ENCODE measurements at regions not wholly inside any gene's neighbourhood (a gene's known extent, or its start where the extent isn't known, plus 50 kb on each side); places are given as distances from the start of the nearest gene placed in this dataset.

GRCh38 chr7:22066522-22066921 is 120.8 kb upstream of the CDCA7L start:
- Histone ChIP-seq H3K27ac (no peak overlapping the region), H3K4me1 (no peaks in the 10 kb centered on the region), H3K27me3 (replicated peaks in 1 of 7) (peaks cover 0 to 16% (median 0%) of the 10 kb centered on the region in 7 donors), H3K9me3 (no peaks in the 10 kb centered on the region), H3K36me3 (no peaks in the 10 kb centered on the region), H3K4me3 (no peak overlapping the region)
- TF ChIP-seq, protein P1, sequence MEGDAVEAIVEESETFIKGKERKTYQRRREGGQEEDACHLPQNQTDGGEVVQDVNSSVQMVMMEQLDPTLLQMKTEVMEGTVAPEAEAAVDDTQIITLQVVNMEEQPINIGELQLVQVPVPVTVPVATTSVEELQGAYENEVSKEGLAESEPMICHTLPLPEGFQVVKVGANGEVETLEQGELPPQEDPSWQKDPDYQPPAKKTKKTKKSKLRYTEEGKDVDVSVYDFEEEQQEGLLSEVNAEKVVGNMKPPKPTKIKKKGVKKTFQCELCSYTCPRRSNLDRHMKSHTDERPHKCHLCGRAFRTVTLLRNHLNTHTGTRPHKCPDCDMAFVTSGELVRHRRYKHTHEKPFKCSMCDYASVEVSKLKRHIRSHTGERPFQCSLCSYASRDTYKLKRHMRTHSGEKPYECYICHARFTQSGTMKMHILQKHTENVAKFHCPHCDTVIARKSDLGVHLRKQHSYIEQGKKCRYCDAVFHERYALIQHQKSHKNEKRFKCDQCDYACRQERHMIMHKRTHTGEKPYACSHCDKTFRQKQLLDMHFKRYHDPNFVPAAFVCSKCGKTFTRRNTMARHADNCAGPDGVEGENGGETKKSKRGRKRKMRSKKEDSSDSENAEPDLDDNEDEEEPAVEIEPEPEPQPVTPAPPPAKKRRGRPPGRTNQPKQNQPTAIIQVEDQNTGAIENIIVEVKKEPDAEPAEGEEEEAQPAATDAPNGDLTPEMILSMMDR (IDR thresholded peaks at IDR 0.05 in 8 of 11, conservative IDR thresholded peaks at IDR 0.05 in 3 of 11) = no peak
- TF ChIP-seq POLR2A (IDR thresholded peaks at IDR 0.05) = no peak
- TF ChIP-seq POLR2AphosphoS5 (IDR thresholded peaks at IDR 0.05) = no peak
- DNase-seq = no peak
- 76 to 91% (median 87%) methylated on average over 7 of the region's 7 CpGs for WGBS, 5 donors
- intact Hi-C loops (cut with DNase I; ENCODE audit: low total_unique reads) = no loop called here

- H3K4me1 ChIP-seq = no peaks in the 10 kb centered on the region
- WGBS, 5 donors = 79 to 94% (median 81%) methylated on average over 2 of the region's 2 CpGs
- H3K4me3 ChIP-seq = no peak overlapping the region
These were observed 119.1 kb upstream of the CDCA7L start for GRCh38 chr7:22064816-22065215.

GRCh38 chr7:22061775-22062174 is 116.1 kb upstream of the CDCA7L start:
- intact Hi-C loops (cut with DNase I; ENCODE audit: low total_unique reads) = no loop called here
- no peak for DNase-seq
- WGBS, 5 donors = 66 to 84% (median 76%) methylated on average over 2 of the region's 2 CpGs

More at GRCh38 chr7:22064816-22065215, 119.1 kb upstream of the CDCA7L start:
- no peak for DNase-seq
- TF ChIP-seq, protein P1 (IDR thresholded peaks at IDR 0.05 in 8 of 11, conservative IDR thresholded peaks at IDR 0.05 in 3 of 11) = no peak
- TF ChIP-seq POLR2A (IDR thresholded peaks at IDR 0.05) = no peak
- TF ChIP-seq POLR2AphosphoS5 (IDR thresholded peaks at IDR 0.05) = no peak
- Histone ChIP-seq H3K27ac (no peak overlapping the region), H3K9me3 (no peaks in the 10 kb centered on the region), H3K27me3 (replicated peaks in 1 of 7) (peaks cover 0 to 16% (median 0%) of the 10 kb centered on the region in 7 donors), H3K36me3 (no peaks in the 10 kb centered on the region)
- intact Hi-C loops (cut with DNase I; ENCODE audit: low total_unique reads) = no loop called here

DNA sequence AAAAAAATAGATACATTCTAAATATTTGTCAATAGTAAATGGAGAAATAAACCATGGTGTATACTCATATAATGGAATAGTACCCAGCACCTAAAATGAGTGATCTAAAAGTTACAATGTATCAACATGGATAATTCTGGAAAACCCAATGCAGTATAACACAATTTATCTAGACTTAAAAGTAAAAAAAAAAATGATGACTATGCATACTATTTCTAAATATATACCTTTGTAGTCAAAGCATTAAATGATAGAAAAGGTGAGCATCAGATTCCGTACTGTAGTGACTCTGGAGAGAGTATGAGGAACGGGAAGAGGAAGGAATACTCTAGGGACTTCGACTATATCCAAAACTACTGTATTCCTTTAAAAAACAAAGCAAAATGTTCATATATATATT is 115.2 kb upstream of the CDCA7L start:
- TF ChIP-seq, protein P1 (IDR thresholded peaks at IDR 0.05 in 8 of 11, conservative IDR thresholded peaks at IDR 0.05 in 3 of 11) = no peak
- TF ChIP-seq POLR2AphosphoS5 (IDR thresholded peaks at IDR 0.05) = no peak
- TF ChIP-seq POLR2A (IDR thresholded peaks at IDR 0.05) = no peak
- DNase-seq = no peak
- no peaks in the 10 kb centered on the region for H3K4me1 ChIP-seq
- 77 to 89% (median 78%) methylated on average over 3 of the region's 3 CpGs for WGBS, 5 donors
- H3K27me3 ChIP-seq (replicated peaks in 1 of 7) = peaks cover 0 to 10% (median 0%) of the 10 kb centered on the region in 7 donors
- intact Hi-C loops (cut with DNase I; ENCODE audit: low total_unique reads) = no loop called here
- no peaks in the 10 kb centered on the region for H3K36me3 ChIP-seq
- H3K27ac ChIP-seq = no peak overlapping the region
- no peaks in the 10 kb centered on the region for H3K9me3 ChIP-seq
- H3K4me3 ChIP-seq = no peak overlapping the region

More at GRCh38 chr7:22061775-22062174, 116.1 kb upstream of the CDCA7L start:
- H3K27me3 ChIP-seq (replicated peaks in 1 of 7) = peaks cover 0 to 10% (median 0%) of the 10 kb centered on the region in 7 donors
- no peak for TF ChIP-seq POLR2AphosphoS5 (IDR thresholded peaks at IDR 0.05)
- no peak for TF ChIP-seq POLR2A (IDR thresholded peaks at IDR 0.05)
- TF ChIP-seq, protein P1 (IDR thresholded peaks at IDR 0.05 in 8 of 11, conservative IDR thresholded peaks at IDR 0.05 in 3 of 11) = no peak
- no peaks in the 10 kb centered on the region for H3K9me3 ChIP-seq
- no peaks in the 10 kb centered on the region for H3K36me3 ChIP-seq
- no peak overlapping the region for H3K4me3 ChIP-seq
- no peak overlapping the region for H3K27ac ChIP-seq
- H3K4me1 ChIP-seq = no peaks in the 10 kb centered on the region

Measured in spleen (tissue), 11 donors.